Liver (tissue), 3 donors: ENCODE measurements at regions not wholly inside any gene's neighbourhood (a gene's known extent, or its start where the extent isn't known, plus 50 kb on each side); places are given as distances from the start of the nearest gene placed in this dataset.

Experiments
- EGR1 ChIP-seq, 2 donors: IDR thresholded peaks; 2 replicates each; pipeline ENCODE4 v1.6.1; 2016 to 2018; ENCODE audit warnings: antibody characterized with exemption in 2 of 2, low read depth in 2 of 2
- RAD21 ChIP-seq, 2 donors: IDR thresholded peaks; 2 replicates each; pipeline ENCODE4 v1.6.1; 2016; ENCODE audit warnings: antibody characterized with exemption in 2 of 2, mild to moderate bottlenecking in 2 of 2
- TF ChIP-seq, protein P1 (sequence below): fragments of 150-350 bp; IDR thresholded peaks from 2 replicates; pipeline ENCODE4 v1.5.1; 2017; ENCODE audit warnings: improper control_type of control experiment, low read depth, low read length; ENCODE audit not compliant: missing input control
- TF ChIP-seq, protein P2 (sequence below): IDR thresholded peaks from 2 replicates; pipeline ENCODE4 v1.6.1; 2016; ENCODE audit warnings: antibody characterized with exemption, mild to moderate bottlenecking
- donor health status: healthy.
- donor health status: healthy.

DNA sequence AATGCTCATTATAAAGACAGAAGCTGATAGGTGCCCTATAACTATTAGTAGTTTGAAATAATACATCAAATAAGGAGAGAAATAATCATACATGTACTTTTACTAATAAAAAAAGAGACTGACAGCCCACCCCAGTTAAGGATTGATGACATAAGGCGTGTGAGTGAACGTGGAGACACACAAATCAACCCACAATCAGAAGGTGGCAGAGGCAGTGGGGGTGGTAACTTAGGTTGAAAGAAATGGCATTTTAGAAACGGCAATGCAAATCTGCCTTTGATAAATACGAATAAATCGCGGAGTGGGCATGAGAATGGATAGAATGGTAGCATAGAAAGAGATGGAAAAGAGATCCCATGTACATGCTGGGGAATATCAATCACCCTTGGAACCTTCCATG is 256.2 kb upstream of the ATP10A start:
- TF ChIP-seq, protein P1, sequence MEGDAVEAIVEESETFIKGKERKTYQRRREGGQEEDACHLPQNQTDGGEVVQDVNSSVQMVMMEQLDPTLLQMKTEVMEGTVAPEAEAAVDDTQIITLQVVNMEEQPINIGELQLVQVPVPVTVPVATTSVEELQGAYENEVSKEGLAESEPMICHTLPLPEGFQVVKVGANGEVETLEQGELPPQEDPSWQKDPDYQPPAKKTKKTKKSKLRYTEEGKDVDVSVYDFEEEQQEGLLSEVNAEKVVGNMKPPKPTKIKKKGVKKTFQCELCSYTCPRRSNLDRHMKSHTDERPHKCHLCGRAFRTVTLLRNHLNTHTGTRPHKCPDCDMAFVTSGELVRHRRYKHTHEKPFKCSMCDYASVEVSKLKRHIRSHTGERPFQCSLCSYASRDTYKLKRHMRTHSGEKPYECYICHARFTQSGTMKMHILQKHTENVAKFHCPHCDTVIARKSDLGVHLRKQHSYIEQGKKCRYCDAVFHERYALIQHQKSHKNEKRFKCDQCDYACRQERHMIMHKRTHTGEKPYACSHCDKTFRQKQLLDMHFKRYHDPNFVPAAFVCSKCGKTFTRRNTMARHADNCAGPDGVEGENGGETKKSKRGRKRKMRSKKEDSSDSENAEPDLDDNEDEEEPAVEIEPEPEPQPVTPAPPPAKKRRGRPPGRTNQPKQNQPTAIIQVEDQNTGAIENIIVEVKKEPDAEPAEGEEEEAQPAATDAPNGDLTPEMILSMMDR, result no peak
- TF ChIP-seq, protein P2, sequence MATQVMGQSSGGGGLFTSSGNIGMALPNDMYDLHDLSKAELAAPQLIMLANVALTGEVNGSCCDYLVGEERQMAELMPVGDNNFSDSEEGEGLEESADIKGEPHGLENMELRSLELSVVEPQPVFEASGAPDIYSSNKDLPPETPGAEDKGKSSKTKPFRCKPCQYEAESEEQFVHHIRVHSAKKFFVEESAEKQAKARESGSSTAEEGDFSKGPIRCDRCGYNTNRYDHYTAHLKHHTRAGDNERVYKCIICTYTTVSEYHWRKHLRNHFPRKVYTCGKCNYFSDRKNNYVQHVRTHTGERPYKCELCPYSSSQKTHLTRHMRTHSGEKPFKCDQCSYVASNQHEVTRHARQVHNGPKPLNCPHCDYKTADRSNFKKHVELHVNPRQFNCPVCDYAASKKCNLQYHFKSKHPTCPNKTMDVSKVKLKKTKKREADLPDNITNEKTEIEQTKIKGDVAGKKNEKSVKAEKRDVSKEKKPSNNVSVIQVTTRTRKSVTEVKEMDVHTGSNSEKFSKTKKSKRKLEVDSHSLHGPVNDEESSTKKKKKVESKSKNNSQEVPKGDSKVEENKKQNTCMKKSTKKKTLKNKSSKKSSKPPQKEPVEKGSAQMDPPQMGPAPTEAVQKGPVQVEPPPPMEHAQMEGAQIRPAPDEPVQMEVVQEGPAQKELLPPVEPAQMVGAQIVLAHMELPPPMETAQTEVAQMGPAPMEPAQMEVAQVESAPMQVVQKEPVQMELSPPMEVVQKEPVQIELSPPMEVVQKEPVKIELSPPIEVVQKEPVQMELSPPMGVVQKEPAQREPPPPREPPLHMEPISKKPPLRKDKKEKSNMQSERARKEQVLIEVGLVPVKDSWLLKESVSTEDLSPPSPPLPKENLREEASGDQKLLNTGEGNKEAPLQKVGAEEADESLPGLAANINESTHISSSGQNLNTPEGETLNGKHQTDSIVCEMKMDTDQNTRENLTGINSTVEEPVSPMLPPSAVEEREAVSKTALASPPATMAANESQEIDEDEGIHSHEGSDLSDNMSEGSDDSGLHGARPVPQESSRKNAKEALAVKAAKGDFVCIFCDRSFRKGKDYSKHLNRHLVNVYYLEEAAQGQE, result no peak
- TF ChIP-seq EGR1 (IDR thresholded peaks at IDR 0.05; ENCODE audit: low read depth in 2 of 2) (no peak), RAD21 (IDR thresholded peaks at IDR 0.05) (no peak)
